Progenitor cell of endocrine pancreas (in vitro differentiated cells): ENCODE measurements at regions not wholly inside any gene's neighbourhood (a gene's known extent, or its start where the extent isn't known, plus 50 kb on each side); places are given as distances from the start of the nearest gene placed in this dataset.

Experiments used
- DNase-seq: peaks from one replicate; pipeline ENCODE4 v3.0.0; 2021; ENCODE audit warnings: low spot score; ENCODE audit not compliant: unreplicated experiment
- H3K27ac Mint-ChIP-seq: 2 replicates; pipeline ENCODE4 v1.8.0; 2021; ENCODE audit warnings: mild to moderate bottlenecking, moderate library complexity, mixed read lengths
- H3K27me3 Mint-ChIP-seq: 2 replicates; pipeline ENCODE4 v1.8.0; 2021; ENCODE audit warnings: mixed read lengths
- H3K36me3 Mint-ChIP-seq: 2 replicates; pipeline ENCODE4 v1.8.0; 2022; ENCODE audit warnings: mixed read lengths; ENCODE audit not compliant: insufficient read depth
- H3K4me1 Mint-ChIP-seq: 2 replicates; pipeline ENCODE4 v1.8.0; 2021; ENCODE audit warnings: low read depth, mixed read lengths
- H3K4me3 Mint-ChIP-seq: 2 replicates; pipeline ENCODE4 v1.8.0; 2021; ENCODE audit warnings: low read depth, mild to moderate bottlenecking, moderate library complexity, mixed read lengths
- H3K9me3 Mint-ChIP-seq: 2 replicates; pipeline ENCODE4 v1.8.0; 2021; ENCODE audit warnings: low read depth, mixed read lengths
- CTCF ChIP-seq: fragments of 200-600 bp; sonication (generic); IDR thresholded peaks from one replicate; pipeline ENCODE4 v1.5.0; 2021; ENCODE audit warnings: antibody characterized with exemption, mild to moderate bottlenecking; ENCODE audit not compliant: unreplicated experiment

GRCh38 chr16:75860326-75861053 lies 134.2 kb upstream of the CPHXL start:
- no peak overlapping the region for H3K27ac Mint-ChIP-seq
- no peak for DNase-seq

GRCh38 chr16:75861311-75862097 lies 135.2 kb upstream of the CPHXL start:
- no peak for DNase-seq
- H3K36me3 Mint-ChIP-seq: peaks cover 1% of the 10 kb centered on the region
- no peak for TF ChIP-seq CTCF
- H3K9me3 Mint-ChIP-seq: no peaks in the 10 kb centered on the region
- H3K4me3 Mint-ChIP-seq: no peak overlapping the region
- no peak overlapping the region for H3K27ac Mint-ChIP-seq
- H3K4me1 Mint-ChIP-seq: peaks cover 10% of the 10 kb centered on the region
- H3K27me3 Mint-ChIP-seq: peaks cover 7% of the 10 kb centered on the region

More at GRCh38 chr16:75860326-75861053, 134.2 kb upstream of the CPHXL start:
- Mint-ChIP-seq H3K27me3 (peaks cover 7% of the 10 kb centered on the region), H3K9me3 (no peaks in the 10 kb centered on the region), H3K4me3 (no peak overlapping the region), H3K36me3 (no peaks in the 10 kb centered on the region), H3K4me1 (peaks cover 10% of the 10 kb centered on the region)
- TF ChIP-seq CTCF: no peak

GRCh38 chr16:75862098-75862386 lies 135.8 kb upstream of the CPHXL start:
- H3K36me3 Mint-ChIP-seq: peaks cover 1% of the 10 kb centered on the region
- no peaks in the 10 kb centered on the region for H3K9me3 Mint-ChIP-seq
- peaks cover 10% of the 10 kb centered on the region for H3K4me1 Mint-ChIP-seq
- H3K27me3 Mint-ChIP-seq: peaks cover 7% of the 10 kb centered on the region
- H3K4me3 Mint-ChIP-seq: no peak overlapping the region
- no peak for DNase-seq
- TF ChIP-seq CTCF: no peak
- no peak overlapping the region for H3K27ac Mint-ChIP-seq

GRCh38 chr16:75864243-75864642 lies 138.0 kb upstream of the CPHXL start:
- H3K4me3 Mint-ChIP-seq: no peak overlapping the region
- H3K36me3 Mint-ChIP-seq: peaks cover 1% of the 10 kb centered on the region
- no peak for TF ChIP-seq CTCF
- no peaks in the 10 kb centered on the region for H3K9me3 Mint-ChIP-seq
- H3K4me1 Mint-ChIP-seq: peaks cover 25% of the 10 kb centered on the region
- DNase-seq: no peak
- H3K27me3 Mint-ChIP-seq: peaks cover 7% of the 10 kb centered on the region
- H3K27ac Mint-ChIP-seq: no peak overlapping the region

- peaks cover 30% of the 10 kb centered on the region for H3K4me1 Mint-ChIP-seq
- no peak for TF ChIP-seq CTCF
- H3K4me3 Mint-ChIP-seq: no peak overlapping the region
- no peak for DNase-seq
- H3K27me3 Mint-ChIP-seq: peaks cover 3% of the 10 kb centered on the region
- H3K9me3 Mint-ChIP-seq: no peaks in the 10 kb centered on the region
- H3K36me3 Mint-ChIP-seq: peaks cover 1% of the 10 kb centered on the region
- H3K27ac Mint-ChIP-seq: no peak overlapping the region
These were observed 139.4 kb upstream of the CPHXL start for GRCh38 chr16:75865736-75866135.
